Osteoblast (primary cell): ENCODE measurements at regions not wholly inside any gene's neighbourhood (a gene's known extent, or its start where the extent isn't known, plus 50 kb on each side); places are given as distances from the start of the nearest gene placed in this dataset.

Experiments used
- DNase-seq: peaks from one replicate; pipeline ENCODE4 v3.0.0; 2011; ENCODE audit warnings: low spot score, mixed read lengths; ENCODE audit not compliant: insufficient read length; ENCODE audit errors: missing footprints
- H2AFZ ChIP-seq: 2 replicates; pipeline ENCODE4 v1.6.0; 2011; ENCODE audit warnings: mild to moderate bottlenecking, low read length
- H3K27ac ChIP-seq: 2 replicates; pipeline ENCODE4 v1.5.1; 2011; ENCODE audit warnings: mild to moderate bottlenecking, low read depth, low read length, moderate library complexity
- H3K27me3 ChIP-seq: 2 replicates; pipeline ENCODE4 v1.6.0; 2012; ENCODE audit warnings: mild to moderate bottlenecking, control low read depth, inconsistent platforms, low read length, moderate library complexity; ENCODE audit not compliant: insufficient read depth
- H3K36me3 ChIP-seq: 2 replicates; pipeline ENCODE4 v1.5.1; 2011; ENCODE audit warnings: mild to moderate bottlenecking, low read length, control low read depth, moderate library complexity; ENCODE audit not compliant: insufficient read depth
- H3K4me1 ChIP-seq: 2 replicates; pipeline ENCODE4 v1.5.1; 2011; ENCODE audit warnings: mild to moderate bottlenecking, low read length, control low read depth, moderate library complexity; ENCODE audit not compliant: insufficient read depth
- H3K4me2 ChIP-seq: 2 replicates; pipeline ENCODE4 v1.6.0; 2011; ENCODE audit warnings: mild to moderate bottlenecking, low read length; ENCODE audit not compliant: insufficient read depth
- H3K4me3 ChIP-seq: fragments of 200-600 bp; sonication (generic); 3 replicates; pipeline ENCODE4 v1.5.1; 2012; ENCODE audit warnings: mild to moderate bottlenecking, low read length, inconsistent platforms; ENCODE audit not compliant: insufficient read depth
- H3K79me2 ChIP-seq: 2 replicates; pipeline ENCODE4 v1.6.0; 2012; ENCODE audit warnings: mild to moderate bottlenecking, low read length, control low read depth, inconsistent platforms; ENCODE audit not compliant: insufficient read depth
- H3K9me3 ChIP-seq: 2 replicates; pipeline ENCODE4 v1.5.1; 2011; ENCODE audit warnings: low read depth, low read length, control low read depth
- H4K20me1 ChIP-seq: 2 replicates; pipeline ENCODE4 v1.6.0; 2012; ENCODE audit warnings: mild to moderate bottlenecking, low read length, control low read depth; ENCODE audit not compliant: insufficient read depth
- TF ChIP-seq, protein P1 (sequence below): IDR thresholded peaks from 2 replicates; pipeline ENCODE4 v1.5.1; 2011; ENCODE audit warnings: mild to moderate bottlenecking, low read depth, low read length, moderate library complexity; ENCODE audit errors: extremely low read depth

GRCh38 chr7:351681-352480, 61.9 kb downstream of the FOXL3 start:
- Histone ChIP-seq H4K20me1 (no peaks in the 10 kb centered on the region), H3K4me3 (no peak overlapping the region), H3K27ac (no peak overlapping the region), H3K4me1 (no peaks in the 10 kb centered on the region), H3K9me3 (no peaks in the 10 kb centered on the region), H2AFZ (no peak overlapping the region), H3K27me3 (no peaks in the 10 kb centered on the region), H3K36me3 (no peaks in the 10 kb centered on the region), H3K79me2 (no peaks in the 10 kb centered on the region), H3K4me2 (no peak overlapping the region)
- DNase-seq = no peak
- TF ChIP-seq, protein P1, sequence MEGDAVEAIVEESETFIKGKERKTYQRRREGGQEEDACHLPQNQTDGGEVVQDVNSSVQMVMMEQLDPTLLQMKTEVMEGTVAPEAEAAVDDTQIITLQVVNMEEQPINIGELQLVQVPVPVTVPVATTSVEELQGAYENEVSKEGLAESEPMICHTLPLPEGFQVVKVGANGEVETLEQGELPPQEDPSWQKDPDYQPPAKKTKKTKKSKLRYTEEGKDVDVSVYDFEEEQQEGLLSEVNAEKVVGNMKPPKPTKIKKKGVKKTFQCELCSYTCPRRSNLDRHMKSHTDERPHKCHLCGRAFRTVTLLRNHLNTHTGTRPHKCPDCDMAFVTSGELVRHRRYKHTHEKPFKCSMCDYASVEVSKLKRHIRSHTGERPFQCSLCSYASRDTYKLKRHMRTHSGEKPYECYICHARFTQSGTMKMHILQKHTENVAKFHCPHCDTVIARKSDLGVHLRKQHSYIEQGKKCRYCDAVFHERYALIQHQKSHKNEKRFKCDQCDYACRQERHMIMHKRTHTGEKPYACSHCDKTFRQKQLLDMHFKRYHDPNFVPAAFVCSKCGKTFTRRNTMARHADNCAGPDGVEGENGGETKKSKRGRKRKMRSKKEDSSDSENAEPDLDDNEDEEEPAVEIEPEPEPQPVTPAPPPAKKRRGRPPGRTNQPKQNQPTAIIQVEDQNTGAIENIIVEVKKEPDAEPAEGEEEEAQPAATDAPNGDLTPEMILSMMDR = no peak

GRCh38 chr7:353746-354325, 63.9 kb downstream of the FOXL3 start:
- no peaks in the 10 kb centered on the region for H3K79me2 ChIP-seq
- TF ChIP-seq, protein P1 = no peak
- no peak overlapping the region for H3K4me2 ChIP-seq

DNA sequence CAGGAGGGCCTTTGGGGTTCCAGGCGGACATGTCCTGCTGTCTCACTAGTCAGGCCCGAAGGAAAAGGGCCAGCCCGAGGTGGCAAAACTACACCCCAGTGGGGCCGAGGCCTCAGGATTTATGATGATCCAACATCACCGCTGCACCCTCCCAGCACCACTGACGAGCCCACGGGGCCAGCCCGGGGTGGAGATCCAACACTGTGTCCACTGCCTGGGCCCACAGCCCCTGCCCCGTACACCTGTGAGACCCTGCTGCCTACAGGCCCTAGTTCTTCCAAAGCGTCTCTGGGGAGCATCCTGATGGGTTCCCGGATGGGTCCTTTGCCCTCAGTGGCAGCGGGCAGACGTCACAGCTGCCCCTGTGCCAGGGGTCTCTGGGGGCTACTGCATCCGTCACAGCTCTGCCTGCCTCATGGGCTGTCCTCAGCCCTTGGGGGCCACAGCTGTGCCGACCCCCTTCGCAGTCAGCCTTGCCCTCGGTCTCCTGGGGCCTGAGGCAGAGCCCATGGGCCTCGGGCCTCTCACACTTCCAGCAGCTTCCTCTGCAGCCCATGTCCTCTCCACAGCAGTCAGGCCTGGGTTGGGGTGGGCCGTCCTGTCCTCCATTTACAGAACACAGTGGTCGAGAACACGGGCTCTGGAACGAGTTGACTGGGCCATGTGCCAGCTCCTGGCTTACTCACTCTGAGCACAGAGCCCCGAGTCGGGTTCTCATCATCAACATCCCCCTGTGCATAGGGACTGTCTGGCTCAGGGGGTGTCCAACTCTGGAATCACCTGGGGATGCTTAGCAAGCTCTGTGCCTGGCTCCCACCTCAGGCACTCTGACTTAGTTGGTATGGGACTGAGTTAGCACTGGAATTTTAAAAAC, 64.9 kb downstream of the FOXL3 start:
- H3K79me2 ChIP-seq = no peaks in the 10 kb centered on the region
- no peak overlapping the region for H3K27ac ChIP-seq
- H3K9me3 ChIP-seq = peaks cover 7% of the 10 kb centered on the region
- H3K27me3 ChIP-seq = peaks cover 12% of the 10 kb centered on the region
- no peak for DNase-seq
- no peaks in the 10 kb centered on the region for H3K36me3 ChIP-seq
- TF ChIP-seq, protein P1 = no peak
- H3K4me1 ChIP-seq = no peaks in the 10 kb centered on the region
- H4K20me1 ChIP-seq = no peaks in the 10 kb centered on the region
- no peak overlapping the region for H3K4me3 ChIP-seq
- no peak overlapping the region for H3K4me2 ChIP-seq
- no peak overlapping the region for H2AFZ ChIP-seq

More at GRCh38 chr7:353746-354325, 63.9 kb downstream of the FOXL3 start:
- Histone ChIP-seq H3K4me1 (no peaks in the 10 kb centered on the region), H3K27me3 (peaks cover 2% of the 10 kb centered on the region), H4K20me1 (no peaks in the 10 kb centered on the region), H3K27ac (no peak overlapping the region), H2AFZ (no peak overlapping the region), H3K9me3 (peaks cover 7% of the 10 kb centered on the region), H3K4me3 (no peak overlapping the region), H3K36me3 (no peaks in the 10 kb centered on the region)
- DNase-seq = peak; percentile 97
